ENCODE measurements at regions not wholly inside any gene's neighbourhood (a gene's known extent, or its start where the extent isn't known, plus 50 kb on each side); places are given as distances from the start of the nearest gene placed in this dataset.
A peak's percentile ranks its signal among the peaks of the same experiment; 100 is the strongest.

- no peak overlapping the region for H3K4me3 ChIP-seq
- no peaks in the 10 kb centered on the region for H3K4me1 ChIP-seq
- TF ChIP-seq, protein P1, sequence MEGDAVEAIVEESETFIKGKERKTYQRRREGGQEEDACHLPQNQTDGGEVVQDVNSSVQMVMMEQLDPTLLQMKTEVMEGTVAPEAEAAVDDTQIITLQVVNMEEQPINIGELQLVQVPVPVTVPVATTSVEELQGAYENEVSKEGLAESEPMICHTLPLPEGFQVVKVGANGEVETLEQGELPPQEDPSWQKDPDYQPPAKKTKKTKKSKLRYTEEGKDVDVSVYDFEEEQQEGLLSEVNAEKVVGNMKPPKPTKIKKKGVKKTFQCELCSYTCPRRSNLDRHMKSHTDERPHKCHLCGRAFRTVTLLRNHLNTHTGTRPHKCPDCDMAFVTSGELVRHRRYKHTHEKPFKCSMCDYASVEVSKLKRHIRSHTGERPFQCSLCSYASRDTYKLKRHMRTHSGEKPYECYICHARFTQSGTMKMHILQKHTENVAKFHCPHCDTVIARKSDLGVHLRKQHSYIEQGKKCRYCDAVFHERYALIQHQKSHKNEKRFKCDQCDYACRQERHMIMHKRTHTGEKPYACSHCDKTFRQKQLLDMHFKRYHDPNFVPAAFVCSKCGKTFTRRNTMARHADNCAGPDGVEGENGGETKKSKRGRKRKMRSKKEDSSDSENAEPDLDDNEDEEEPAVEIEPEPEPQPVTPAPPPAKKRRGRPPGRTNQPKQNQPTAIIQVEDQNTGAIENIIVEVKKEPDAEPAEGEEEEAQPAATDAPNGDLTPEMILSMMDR (IDR thresholded peaks at IDR 0.05), result no peak
- TF ChIP-seq EP300 (IDR thresholded peaks at IDR 0.05) (no peak), POLR2AphosphoS5 (IDR thresholded peaks at IDR 0.05) (no peak), POLR2A (IDR thresholded peaks at IDR 0.05) (no peak)
- DNase-seq, result peak in 1 of 2 donors; percentile 2
- no peaks in the 10 kb centered on the region for H3K27me3 ChIP-seq
- H3K36me3 ChIP-seq, result no peaks in the 10 kb centered on the region
- H3K9me3 ChIP-seq, result peaks cover 0 to 22% (median 11%) of the 10 kb centered on the region in 4 donors
- H3K27ac ChIP-seq, result no peak overlapping the region
- WGBS, 5 donors, result 21 to 32% (median 26%) methylated on average over 3 of the region's 3 CpGs
- intact Hi-C loops (cut with DNase I; ENCODE audit: low total_unique reads), result no loop called here
These were observed 581.2 kb downstream of the CDH18 start for GRCh38 chr5:19406576-19407365.

DNA sequence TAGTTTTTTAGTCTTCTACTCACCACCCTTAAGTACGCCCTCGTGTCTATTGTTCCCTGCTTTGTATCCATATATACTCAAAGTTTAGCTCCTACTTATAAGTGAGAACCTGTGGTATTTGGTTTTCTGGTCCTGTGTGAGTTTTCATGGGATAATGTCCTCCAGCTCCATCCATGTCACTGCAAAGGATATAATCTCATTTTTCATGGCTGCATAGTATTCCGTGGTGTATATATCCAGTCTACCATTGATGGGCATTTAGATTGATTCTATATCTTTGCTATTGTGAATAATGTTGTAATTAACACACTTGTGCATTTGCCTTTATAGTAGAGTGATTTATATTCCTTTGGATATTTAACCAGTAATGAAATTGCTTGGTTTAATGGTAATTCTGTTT lies 579.9 kb downstream of the CDH18 start:
- TF ChIP-seq, protein P1 (IDR thresholded peaks at IDR 0.05), result no peak
- no peak for TF ChIP-seq POLR2AphosphoS5 (IDR thresholded peaks at IDR 0.05)
- TF ChIP-seq POLR2A (IDR thresholded peaks at IDR 0.05), result no peak
- TF ChIP-seq EP300 (IDR thresholded peaks at IDR 0.05), result no peak

DNA sequence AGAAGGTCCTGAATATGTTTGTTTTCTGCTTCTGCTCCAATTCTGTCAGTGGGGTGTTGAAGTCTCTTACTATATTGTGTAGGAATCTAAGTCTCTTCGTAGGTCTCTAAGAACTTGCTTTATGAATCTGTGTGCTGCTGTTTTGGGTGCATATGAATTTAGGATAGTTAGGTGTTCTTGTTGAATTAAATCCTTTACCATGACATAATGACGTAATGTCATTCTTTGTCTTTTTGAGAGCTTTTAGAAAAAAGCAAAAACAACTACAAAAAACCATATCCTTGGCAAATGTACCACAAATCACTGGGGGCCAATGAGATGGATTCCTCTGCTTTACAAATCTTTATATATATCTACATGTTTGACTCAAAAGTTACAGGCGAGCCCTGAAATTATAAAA lies 576.1 kb downstream of the CDH18 start:
- intact Hi-C loops (cut with DNase I; ENCODE audit: low total_unique reads), result no loop called here
- Histone ChIP-seq H3K9me3 (peaks cover 0 to 10% (median 7%) of the 10 kb centered on the region in 4 donors), H3K4me3 (no peak overlapping the region), H3K27me3 (no peaks in the 10 kb centered on the region), H3K4me1 (no peaks in the 10 kb centered on the region), H3K27ac (no peak overlapping the region), H3K36me3 (no peaks in the 10 kb centered on the region)
- no peak for DNase-seq
- TF ChIP-seq, protein P1 (IDR thresholded peaks at IDR 0.05), result no peak
- TF ChIP-seq POLR2A (IDR thresholded peaks at IDR 0.05) (no peak), POLR2AphosphoS5 (IDR thresholded peaks at IDR 0.05) (no peak), EP300 (IDR thresholded peaks at IDR 0.05) (no peak)
- 73 to 83% (median 79%) methylated on average over 3 of the region's 3 CpGs for WGBS, 5 donors

More for the DNA sequence above, 579.9 kb downstream of the CDH18 start:
- Histone ChIP-seq H3K27ac (no peak overlapping the region), H3K36me3 (no peaks in the 10 kb centered on the region), H3K27me3 (no peaks in the 10 kb centered on the region), H3K4me1 (no peaks in the 10 kb centered on the region), H3K4me3 (no peak overlapping the region), H3K9me3 (peaks cover 0 to 19% (median 9%) of the 10 kb centered on the region in 4 donors)
- intact Hi-C loops (cut with DNase I; ENCODE audit: low total_unique reads), result no loop called here
- WGBS, 5 donors, result 80 to 92% (median 89%) methylated on average over 3 of the region's 3 CpGs
- DNase-seq, result no peak

Small RNA genes in the stretch of these regions (small RNA-seq; reads per million reads assigned to genes)
- gene AC025768.1, result 0 reads per million in 4 donors
- 0 reads per million in 4 donors for gene RF00017
- 0.27 to 0.53 (median 0.43) reads per million in 4 donors for gene RF00136
- gene RN7SL58P, result 0 reads per million in 4 donors
